Esophagus squamous epithelium (tissue), 4 donors: ENCODE measurements at regions not wholly inside any gene's neighbourhood (a gene's known extent, or its start where the extent isn't known, plus 50 kb on each side); places are given as distances from the start of the nearest gene placed in this dataset.

ENCODE experiments used
- POLR2A ChIP-seq, 4 donors: fragments of 450-650 bp; IDR thresholded peaks; one replicate each; pipeline ENCODE4 v1.6.1; 2017; ENCODE audit warnings: antibody characterized with exemption in 4 of 4, mild to moderate bottlenecking in 4 of 4, moderate library complexity in 3 of 4
- TF ChIP-seq, protein P1 (sequence below), 6 experiments: fragments of 450-650 bp in 4 of 6; fragments of 200-600 bp in 2 of 6; sonication (generic) in 2 of 6; IDR thresholded peaks; one replicate each; pipeline ENCODE4 v1.5.1; 2016 to 2019; ENCODE audit warnings: antibody characterized with exemption in 6 of 6, mild to moderate bottlenecking in 4 of 6, moderate library complexity in 4 of 6

DNA sequence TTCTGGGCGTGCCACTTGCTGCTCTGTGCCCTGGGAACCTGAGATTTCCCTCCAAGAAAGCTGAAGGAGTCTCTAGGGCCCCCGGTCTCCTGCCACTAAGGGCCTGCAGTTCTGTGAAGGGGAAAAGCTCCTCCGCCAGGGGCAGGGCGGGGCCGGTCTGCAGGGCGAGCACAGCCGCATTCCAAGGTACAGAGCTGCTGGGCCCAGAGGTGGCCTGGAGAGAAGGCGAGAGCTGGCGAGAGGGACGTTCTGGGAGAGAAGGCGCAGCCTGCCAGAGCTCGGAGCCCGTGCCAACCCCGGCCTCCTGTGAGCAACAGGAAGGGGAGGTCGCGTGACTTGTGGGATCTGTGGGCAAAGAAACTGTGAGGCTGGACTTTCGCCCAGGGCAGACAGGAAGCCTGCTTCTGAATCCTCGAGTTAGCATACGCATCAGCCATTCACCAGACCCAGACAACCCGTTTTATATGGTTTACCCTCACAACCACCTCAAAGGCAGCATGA is 500.4 kb downstream of the SHQ1 start:
- no peak for TF ChIP-seq POLR2A (IDR thresholded peaks at IDR 0.05)
- TF ChIP-seq, protein P1, sequence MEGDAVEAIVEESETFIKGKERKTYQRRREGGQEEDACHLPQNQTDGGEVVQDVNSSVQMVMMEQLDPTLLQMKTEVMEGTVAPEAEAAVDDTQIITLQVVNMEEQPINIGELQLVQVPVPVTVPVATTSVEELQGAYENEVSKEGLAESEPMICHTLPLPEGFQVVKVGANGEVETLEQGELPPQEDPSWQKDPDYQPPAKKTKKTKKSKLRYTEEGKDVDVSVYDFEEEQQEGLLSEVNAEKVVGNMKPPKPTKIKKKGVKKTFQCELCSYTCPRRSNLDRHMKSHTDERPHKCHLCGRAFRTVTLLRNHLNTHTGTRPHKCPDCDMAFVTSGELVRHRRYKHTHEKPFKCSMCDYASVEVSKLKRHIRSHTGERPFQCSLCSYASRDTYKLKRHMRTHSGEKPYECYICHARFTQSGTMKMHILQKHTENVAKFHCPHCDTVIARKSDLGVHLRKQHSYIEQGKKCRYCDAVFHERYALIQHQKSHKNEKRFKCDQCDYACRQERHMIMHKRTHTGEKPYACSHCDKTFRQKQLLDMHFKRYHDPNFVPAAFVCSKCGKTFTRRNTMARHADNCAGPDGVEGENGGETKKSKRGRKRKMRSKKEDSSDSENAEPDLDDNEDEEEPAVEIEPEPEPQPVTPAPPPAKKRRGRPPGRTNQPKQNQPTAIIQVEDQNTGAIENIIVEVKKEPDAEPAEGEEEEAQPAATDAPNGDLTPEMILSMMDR (IDR thresholded peaks at IDR 0.05): peak in 3 of 6 experiments; percentile 11 to 36 (median 12)
